GM21367 (cell line): ENCODE measurements at regions not wholly inside any gene's neighbourhood (a gene's known extent, or its start where the extent isn't known, plus 50 kb on each side); places are given as distances from the start of the nearest gene placed in this dataset.

Experiments used
- ATAC-seq: cut with Tn5 transposase; IDR thresholded peaks from one replicate; pipeline ENCODE4 v1.9.1; 2021; ENCODE audit not compliant: unreplicated experiment

DNA sequence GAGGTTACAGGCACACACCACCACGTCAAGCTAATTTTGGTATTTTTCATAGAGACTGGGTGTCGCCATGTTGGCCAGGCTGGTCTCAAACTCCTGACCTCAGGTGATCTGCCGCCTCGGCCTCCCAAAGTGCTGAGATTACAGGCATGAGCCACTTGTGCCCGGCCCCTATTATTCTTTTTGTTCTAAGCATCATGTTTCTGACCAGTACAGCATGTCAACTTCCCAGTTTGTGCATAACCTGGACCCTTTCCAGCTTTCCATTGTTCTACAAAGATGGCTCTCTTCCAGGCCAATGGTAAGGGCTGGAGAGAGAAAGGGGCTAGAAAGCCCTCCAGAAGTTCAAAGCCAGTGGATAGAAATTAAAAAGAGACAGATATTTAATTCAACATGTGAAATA is 91.3 kb upstream of the TNFAIP3 start:
- no peak for ATAC-seq

DNA sequence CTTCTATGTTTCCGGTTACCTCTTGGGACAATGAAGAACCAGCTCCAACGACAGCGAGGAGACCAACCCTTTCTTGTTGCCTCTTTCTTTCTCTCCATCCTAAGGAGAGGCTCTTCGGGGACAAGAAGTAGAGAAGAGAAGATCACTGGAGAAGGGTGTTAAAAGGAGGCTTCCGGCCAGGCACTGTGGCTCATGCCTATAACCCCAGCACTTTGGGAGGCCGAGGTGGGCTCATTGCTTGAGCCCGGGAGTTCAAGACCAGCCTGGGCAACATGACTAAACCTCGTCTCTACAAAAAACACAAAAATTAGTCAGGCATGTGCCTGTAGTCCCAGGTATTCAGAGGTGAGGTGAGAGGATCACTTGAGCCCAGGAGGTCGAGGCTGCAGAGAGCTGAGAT is 90.8 kb upstream of the TNFAIP3 start:
- no peak for ATAC-seq

DNA sequence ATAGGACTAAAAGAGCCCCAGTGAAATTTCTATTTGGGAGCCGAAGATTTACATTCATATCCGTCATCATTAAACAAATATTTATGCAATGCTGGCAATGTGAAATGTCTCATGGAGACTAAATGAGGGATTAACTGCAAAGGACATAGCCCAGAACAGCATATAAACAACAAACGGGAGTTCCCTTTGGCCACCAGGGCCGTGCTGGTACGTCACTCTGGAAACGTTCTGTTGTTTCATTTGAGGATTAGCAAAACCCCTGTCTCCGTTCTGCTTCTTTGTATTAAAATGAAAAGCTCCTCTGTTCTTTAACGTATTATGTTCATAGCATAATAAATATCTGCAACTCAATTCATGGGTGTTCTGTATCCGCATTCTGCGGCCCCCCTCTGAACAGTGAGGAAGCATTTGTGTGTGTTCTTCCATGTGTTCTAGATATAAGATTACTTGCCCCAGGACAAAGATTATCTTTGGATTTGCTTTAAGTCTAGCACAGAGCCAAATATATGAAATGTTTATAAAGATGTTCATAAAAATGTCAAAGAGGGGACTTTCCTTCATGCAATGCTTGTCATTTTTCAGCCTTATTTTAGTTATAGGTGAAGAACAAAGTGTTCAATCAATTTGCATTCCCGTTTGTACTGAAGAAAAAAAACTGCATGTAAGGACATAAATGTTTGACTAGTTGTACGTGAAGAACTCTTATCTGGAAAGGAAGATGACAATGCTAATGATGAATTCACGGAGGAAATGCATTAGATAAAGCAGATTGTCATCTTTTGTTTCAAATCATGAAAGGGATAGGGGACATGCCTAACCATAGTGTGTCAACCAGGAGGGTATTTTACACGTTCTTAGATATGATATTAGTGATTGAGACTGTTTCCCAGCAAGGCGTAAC is 90.0 kb upstream of the TNFAIP3 start:
- no peak for ATAC-seq

DNA sequence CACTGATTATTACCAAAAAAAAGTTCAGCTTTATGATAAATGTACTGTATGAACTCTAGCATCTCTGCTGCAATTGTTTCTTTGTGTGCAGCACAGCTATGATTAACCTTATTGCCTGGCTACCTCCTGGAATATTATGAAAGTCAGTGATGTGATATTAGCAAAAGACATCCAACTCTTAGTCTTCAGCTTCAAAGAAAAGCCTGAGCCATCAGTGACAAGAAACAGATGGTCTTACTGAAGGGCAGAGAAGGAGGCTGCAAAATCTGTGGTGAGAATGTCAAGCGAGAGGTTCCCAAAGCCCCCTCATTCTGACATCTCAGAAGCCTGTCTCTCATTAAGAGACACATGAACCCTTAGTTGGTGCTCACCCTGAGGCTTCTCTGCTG is 89.4 kb upstream of the TNFAIP3 start:
- no peak for ATAC-seq

DNA sequence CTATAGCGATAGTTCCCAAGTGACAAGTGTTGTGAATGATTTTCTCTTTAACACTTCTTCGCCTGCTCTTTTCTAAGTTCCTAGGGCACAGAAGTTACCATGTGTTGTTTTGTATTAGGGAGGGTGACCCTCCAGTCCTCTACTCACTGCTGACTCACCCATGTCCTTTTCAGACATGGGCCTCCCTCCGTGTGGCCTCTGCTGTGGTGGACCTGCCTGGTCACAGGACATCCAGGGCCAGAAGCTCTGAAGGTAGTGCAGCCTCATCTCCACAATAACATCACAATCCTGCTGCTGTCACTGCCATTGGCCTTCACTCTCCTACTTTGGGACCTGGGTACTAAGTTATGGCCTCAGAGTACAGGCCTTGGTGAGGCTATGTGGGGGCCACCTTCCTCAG is 87.1 kb upstream of the TNFAIP3 start:
- ATAC-seq = no peak

DNA sequence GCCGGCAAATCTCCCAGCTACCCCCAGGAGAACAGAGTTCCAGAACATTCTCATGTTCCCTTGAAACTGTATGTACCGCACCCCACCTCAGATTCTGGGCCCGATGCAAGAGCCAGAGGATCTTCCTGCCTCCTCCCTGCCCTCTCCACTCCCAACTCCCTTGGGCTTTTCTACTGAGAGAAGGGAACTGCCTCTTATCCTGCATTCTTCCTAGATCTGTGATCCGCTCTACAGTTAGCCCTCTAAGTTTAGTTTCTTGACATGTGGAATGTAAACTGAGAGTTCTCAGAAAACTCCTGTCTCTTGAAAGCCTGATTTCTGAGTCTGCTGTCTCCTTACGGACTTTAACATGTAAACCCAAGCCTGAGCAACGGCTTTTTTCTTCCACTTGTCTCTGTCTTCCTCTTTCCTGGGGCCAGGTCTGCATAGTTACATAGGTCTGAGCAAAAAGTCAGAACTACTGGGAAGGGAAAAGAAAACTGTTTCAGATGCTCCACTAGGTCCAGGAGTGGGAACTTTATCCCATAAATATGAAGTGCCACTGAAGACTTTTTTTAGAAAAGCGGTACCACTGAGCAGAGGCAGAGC is 86.5 kb upstream of the TNFAIP3 start:
- no peak for ATAC-seq

DNA sequence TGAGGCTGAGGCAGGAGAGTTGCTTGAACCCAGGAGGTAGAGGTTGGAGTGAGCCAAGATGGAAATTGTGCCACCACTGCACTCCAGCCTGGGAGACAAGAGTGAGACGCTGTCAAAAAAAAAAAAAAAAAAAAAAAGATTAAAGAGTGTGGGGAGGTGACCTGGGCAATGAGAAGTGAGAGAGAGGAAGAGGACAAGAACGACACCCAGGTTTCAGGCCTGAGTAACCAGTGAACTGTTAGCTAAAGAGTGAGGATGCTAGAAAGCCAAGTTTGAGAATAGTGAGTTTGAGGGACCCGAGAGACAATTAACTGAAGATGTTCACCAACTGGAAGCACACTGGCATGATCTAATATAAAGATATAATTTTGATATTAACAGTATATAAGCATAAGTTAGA is 85.4 kb upstream of the TNFAIP3 start:
- no peak for ATAC-seq

DNA sequence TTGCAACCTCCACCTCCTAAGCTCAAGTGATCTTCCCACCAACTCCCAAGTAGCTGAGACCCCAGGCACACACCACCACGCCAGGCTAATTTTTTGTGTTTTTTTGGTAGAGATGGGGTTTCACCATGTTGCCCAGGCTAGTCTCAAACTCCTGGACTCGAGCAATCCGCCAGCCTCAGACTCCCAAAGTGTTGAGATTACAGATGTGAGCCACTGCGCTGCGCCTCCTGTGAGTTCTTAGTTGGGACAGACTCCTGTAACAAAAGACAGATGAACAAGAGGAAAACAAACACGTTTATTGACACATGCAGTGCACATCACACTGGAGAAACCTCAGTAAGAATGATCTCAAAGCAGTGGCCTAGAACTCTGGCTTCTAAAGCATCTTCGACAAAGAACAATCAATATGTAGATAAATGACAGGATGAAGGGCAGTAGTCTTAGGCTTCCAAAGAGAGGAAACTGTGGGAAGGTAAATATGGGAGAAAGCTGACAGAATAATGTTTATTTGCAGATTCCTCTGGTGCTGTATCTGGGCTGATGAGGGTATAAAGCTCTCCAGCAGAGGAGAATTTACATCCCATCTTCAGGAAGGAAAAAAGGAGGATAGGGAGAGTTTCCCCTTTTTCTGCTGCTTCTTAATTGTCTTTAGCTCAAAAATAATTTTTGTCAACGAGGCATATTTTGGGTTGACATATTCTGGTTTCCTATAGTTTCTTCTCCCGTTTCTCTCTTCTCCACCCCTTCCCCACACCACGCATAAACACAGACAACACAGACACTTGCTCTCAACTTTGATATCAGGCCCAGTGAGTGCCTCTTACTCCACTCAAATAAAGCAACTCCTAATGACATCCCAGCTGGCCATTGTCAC is 84.7 kb upstream of the TNFAIP3 start:
- no peak for ATAC-seq

DNA sequence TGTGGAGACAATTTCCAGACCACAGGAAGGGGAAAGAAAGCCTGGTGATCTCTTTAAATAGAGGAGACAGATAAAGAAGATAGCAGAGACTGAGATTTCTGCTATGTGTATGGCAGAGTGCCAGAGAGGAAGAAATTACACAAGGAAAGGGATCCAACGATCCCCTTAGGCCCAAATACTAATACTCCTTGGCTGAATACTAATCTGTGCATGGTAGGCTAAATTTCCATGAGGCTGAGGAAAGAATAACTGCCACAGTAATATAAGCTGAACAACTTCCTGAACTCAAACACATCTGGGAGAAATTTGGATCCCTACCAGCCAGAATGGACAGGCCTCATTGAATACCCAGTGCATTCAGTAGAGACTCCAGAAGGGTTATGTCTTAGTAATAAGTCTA is 83.3 kb upstream of the TNFAIP3 start:
- ATAC-seq = no peak

DNA sequence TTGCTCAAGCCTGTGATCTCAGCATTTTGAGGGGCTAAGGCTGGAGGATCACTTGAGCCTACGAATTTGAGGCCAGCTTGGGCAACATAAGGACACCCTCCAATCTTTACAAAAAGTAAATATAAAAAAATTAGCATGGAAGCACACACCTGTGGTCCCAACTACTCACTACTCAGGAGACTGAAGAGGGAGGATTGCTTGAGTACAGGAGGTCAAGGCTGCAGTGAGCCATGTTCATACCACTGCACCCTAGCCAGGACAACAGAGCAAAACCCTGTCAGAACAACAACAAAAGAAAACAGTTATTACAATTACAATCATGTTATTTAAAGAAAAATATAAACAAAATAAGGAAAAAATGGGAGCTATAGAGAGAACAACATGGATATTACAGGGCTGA is 82.5 kb upstream of the TNFAIP3 start:
- no peak for ATAC-seq

DNA sequence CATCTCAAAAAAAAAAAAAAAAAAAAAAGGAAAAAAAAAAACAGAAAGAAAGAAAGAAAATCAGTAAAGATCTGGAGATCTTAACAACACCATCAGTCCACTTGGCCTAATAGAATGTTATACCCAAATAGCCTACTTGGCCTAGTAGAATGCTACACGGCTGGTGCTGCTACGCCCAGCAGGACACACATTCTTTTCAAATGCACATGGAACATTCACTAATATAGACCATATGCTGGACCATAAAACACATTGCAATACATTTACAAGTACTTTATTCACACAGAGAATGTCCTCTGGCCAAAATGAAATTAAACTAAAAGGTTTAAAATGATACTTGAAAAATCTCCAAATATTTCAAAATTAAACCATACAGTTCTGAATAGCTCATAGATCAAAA is 80.0 kb upstream of the TNFAIP3 start:
- ATAC-seq = no peak

DNA sequence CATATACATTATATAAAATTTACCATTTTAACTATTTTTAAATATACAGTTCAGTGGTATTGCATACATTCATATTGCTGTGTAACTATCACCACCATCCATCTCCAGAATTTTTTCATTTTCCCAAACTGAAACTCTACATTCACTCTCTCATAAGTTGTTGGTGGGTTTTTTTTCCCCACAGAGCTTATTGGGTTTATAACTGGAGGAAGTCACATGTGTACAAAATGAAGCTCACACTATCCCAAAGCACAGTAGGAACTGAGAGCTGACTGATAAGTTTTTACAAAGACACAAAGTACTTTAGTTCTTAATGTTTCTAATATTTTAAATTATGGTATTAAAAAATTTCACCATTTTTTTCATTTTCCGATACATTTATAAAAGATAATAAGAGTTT is 78.8 kb upstream of the TNFAIP3 start:
- no peak for ATAC-seq

DNA sequence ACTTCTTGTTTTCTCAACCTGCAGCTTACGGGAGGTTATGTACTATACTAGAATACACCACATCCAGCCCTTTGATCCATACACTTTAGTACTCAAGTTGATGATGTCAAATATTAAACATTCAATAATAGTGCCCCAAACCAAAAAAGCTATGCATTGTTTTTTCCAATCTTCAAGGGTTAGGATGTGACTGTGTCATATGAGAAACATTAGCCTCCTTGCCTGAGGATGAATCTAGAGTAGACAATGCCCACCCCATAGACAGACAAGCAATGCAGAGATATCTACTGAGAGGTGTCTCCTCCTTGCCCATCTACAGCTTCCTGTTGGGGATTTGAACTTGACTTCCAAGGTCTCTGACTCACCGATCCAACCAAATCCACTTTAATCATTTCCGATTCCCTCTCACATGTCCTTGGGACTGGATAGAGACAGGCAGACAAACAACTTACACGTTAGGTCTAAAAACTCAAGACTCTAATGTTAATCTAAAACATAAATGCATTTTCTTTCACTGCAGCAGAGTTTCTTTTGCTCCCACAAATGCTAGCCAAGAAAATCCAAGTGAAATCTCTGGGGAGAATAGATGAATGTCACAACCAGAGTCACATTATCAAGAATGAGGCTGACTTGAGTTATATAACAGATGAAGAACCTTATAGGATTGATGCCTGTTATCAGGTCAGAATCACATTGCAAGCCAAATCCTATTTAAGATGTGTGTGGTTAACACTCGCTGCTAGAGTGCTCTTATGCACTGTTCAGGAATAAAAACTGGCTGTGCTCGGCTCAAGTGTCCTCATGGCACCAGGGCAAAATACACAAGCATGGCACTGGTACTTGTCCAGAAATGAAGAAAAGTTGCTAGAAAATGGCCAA is 75.5 kb upstream of the TNFAIP3 start:
- ATAC-seq = no peak

DNA sequence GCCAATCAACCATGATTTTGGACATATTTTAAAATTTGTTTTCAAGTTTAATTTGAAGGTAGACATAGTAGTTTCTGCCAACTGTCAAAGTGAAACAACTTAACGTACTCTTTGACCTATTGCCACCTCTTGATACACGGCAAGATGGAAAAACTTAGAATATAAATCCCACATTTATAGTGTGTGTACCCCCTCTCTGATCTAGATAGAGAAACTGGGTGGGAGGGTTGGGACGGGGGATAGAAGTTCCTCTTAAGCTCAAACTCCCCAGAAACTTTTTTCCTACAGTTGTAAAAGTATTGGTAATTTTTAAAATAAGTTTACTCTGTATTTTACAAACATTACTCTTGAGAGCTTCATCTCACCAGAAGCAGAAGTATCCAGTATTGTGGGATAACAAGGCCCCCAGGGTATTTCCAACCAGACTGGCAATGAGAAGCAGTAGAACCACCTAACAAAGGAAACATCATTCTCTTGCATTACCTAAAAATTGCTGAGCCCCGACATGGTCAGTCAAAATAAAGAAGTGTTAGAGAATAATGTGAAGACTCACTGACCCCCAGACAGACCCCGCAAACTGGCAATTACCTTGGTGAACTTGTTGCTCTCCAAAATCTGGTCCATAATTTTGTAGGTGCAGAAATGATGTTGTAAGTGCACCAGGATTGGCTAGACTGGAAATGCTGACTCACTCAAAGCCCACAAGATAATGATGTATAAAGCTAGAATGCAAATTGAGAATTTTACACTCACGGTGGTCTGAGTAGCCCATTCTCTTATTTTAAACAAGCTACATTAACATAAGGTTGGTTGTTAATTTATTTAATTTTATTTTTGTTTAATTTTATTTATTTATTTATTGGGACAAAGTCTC is 74.7 kb upstream of the TNFAIP3 start:
- no peak for ATAC-seq

DNA sequence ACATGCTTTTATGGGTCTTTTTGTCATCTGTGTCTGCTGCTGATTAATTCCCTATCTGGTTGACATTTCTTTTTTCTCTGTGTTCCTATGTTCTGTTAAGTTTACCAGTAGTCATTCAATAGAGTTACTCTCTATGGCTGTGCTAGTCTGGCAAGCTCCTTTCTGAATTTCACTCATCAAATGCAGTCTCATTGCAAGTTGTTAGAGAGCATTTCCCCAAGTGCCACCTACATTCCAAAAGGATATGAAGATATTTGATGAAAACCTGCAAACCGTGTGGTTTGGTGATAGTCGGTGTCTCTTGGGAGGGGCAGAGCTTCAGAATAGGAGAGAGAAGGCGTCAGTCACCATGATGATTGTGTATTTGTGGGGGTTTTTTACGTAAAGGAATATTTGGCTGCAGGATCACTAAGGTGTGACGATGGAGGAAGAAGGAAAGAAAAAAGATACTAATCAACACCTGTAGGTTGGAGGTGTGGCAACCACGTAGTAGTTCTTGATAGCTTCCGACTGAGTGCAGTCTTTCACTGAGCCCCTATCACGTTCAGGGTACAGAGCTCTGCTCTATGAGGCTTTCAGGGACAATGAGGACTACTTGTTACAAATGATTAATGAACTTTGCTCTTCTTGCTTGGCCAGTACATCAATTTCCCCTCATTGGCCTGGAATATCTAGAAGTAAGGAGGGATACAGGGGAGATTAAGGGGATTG is 73.1 kb upstream of the TNFAIP3 start:
- ATAC-seq = no peak

DNA sequence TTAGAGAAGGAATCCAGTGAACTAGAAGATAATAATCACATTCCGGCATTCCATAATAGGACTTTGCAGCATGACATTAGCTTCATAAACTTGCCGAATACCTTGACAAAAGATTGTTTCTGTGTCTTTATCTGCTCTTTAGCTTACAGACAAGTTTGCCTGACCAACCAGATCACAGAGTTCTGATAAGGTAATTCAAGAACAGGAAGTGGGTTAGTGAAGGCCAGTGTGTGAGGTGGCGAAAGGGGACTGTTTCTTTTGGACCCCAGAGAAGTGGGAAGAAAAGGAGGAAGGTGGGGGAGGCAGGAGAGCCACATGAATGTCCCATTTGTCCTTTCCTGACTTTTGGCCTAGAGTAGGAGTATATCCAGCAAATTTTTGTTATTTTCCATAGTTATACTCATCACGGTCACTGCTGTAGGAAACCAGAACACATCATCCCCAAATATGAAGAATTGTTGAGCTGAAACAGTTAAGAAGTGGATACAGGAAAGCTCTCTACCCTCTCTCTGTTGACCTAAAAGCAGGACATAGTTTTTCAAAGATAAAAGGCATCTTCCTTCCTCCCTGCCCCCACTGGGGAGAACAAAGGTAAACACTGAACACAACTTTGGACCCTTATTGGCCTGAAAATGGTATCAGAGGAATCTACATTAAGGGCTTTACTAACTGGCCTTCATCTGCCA is 72.4 kb upstream of the TNFAIP3 start:
- no peak for ATAC-seq

DNA sequence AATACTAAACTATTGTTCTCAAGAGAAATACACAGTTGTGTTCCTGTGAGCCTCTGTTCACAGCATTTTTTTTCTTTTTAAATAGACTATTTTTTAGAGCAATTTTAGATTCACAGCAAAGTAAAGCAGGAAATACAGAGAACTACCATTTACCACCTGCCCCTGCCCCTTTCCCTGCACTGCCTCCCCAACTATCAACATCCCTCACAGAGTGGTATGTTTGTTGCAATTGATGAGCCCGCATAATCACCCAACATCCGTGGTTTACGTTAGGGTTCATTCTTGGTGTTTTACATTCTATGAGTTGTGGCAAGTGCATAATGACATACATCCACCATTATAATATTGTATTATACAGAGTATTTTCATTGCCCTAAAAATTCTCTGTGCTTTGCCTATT is 71.6 kb upstream of the TNFAIP3 start:
- ATAC-seq = no peak

DNA sequence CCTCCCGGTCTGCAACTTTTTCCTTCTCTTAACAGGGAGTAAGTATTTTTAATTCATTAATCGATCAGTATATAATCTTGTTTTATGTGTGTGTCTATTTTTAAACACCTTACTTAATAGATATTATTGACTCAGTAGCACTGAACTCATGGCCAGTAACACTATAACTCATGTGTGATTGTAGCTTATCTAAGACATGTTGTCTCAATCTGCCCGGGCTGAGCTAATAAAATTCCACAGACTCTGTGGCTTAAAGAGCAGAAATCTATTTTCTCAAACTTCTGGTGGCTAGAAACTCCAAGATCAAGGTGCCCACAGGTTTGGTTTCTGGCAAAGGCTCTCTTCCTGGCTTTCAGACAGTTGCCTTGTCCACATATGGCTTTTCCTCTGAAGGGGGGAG is 68.8 kb upstream of the TNFAIP3 start:
- no peak for ATAC-seq

DNA sequence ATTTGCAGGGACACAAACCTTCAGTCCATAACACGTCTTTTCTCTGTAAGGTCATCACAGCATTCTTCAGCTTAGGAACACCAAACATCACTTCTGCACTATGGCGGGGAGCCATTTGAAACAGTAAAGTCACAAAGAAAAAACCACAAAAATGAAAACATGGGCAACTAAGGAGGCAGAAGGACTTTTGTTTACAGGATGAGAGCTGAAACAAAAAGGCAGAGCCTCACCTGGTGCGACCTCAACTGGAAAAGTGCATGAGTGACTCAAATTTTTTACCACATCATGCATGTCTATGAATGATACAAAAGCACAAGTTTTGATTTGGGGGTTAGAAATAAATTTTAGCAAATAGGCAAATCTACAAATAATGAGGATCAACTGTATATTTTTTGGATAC is 68.2 kb upstream of the TNFAIP3 start:
- no peak for ATAC-seq
